MCF 10A (cell line): ENCODE measurements at regions not wholly inside any gene's neighbourhood (a gene's known extent, or its start where the extent isn't known, plus 50 kb on each side); places are given as distances from the start of the nearest gene placed in this dataset.

ENCODE experiments used
- BruUV-seq: library from RNA; stranded (reverse); fragments of 400-500 nt; replicated peaks from 2 replicates; lab custom pipeline; 2021; lab: Mats Ljungman, UMichigan
- CTCF ChIA-PET: fragments of 300-600 bp; sonication (Branson Sonifier 250); formaldehyde crosslinking; extraction: SDS; loops from one replicate; lab custom pipeline; 2021; ENCODE audit warnings: antibody characterized with exemption, inconsistent platforms; lab: Yijun Ruan, JAX
- POLR2A ChIA-PET: fragments of 300-600, 350-650 bp; sonication (Branson Sonifier 250); formaldehyde crosslinking; extraction: SDS; loops from one replicate; lab custom pipeline; 2020; ENCODE audit warnings: antibody characterized with exemption, inconsistent platforms; lab: Yijun Ruan, JAX
- DNase-seq: peaks from one replicate; pipeline ENCODE4 v3.0.0-alpha.2; 2018; ENCODE audit not compliant: unreplicated experiment
- H3K27ac Mint-ChIP-seq: one replicate; pipeline ENCODE4 v1.8.0; 2022; ENCODE audit warnings: mild to moderate bottlenecking, low read depth, mixed read lengths; ENCODE audit not compliant: unreplicated experiment
- H3K27me3 Mint-ChIP-seq: one replicate; pipeline ENCODE4 v1.8.0; 2022; ENCODE audit warnings: mixed read lengths; ENCODE audit not compliant: insufficient read depth, unreplicated experiment
- H3K36me3 Mint-ChIP-seq: one replicate; pipeline ENCODE4 v1.8.0; 2022; ENCODE audit warnings: mild to moderate bottlenecking, moderate library complexity, mixed read lengths; ENCODE audit not compliant: insufficient read depth, unreplicated experiment
- H3K4me1 Mint-ChIP-seq: one replicate; pipeline ENCODE4 v1.8.0; 2022; ENCODE audit warnings: mixed read lengths; ENCODE audit not compliant: insufficient read depth, unreplicated experiment
- H3K4me3 Mint-ChIP-seq: one replicate; pipeline ENCODE4 v1.8.0; 2022; ENCODE audit warnings: mild to moderate bottlenecking, moderate library complexity, mixed read lengths; ENCODE audit not compliant: unreplicated experiment
- H3K9me3 Mint-ChIP-seq: one replicate; pipeline ENCODE4 v1.8.0; 2022; ENCODE audit warnings: mixed read lengths; ENCODE audit not compliant: unreplicated experiment
- intact Hi-C: fragments of 100-400 bp; cut with micrococcal nuclease; formaldehyde crosslinking; loops from 2 replicates; pipeline ENCODE4 v1.14.1; 2022
- TF ChIP-seq, protein P1 (sequence below): fragments of 200-600 bp; IDR thresholded peaks from one replicate; pipeline ENCODE4 v1.8.0; 2022; ENCODE audit warnings: antibody characterized with exemption, mild to moderate bottlenecking; ENCODE audit not compliant: unreplicated experiment

DNA sequence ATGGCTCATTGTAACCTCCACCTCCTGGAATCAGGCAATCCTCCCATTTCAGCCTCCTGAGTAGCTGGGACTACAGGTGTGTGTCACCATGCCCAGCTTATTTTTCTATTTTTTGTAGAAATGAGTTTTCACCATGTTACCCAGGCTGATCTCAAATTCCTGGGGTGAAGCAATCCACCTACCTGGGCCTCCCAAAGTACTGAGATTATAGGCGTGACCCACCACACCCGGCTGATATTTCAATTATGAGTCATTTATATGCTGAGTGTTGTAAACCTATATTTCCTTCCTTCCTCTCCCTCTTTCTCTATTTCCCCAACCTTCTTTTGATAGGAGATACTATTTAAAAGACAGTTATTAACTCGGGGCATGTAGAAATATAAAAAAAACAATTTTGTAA is 469.6 kb upstream of the ID2 start:
- Mint-ChIP-seq H3K36me3 (no peaks in the 10 kb centered on the region), H3K4me3 (no peak overlapping the region), H3K4me1 (no peaks in the 10 kb centered on the region), H3K9me3 (peaks cover 23% of the 10 kb centered on the region), H3K27me3 (no peaks in the 10 kb centered on the region), H3K27ac (no peak overlapping the region)
- intact Hi-C loops = no loop called here
- BruUV-seq = no TSS peak
- ChIA-PET POLR2A (no interaction called here), CTCF (no interaction called here)
- TF ChIP-seq, protein P1, sequence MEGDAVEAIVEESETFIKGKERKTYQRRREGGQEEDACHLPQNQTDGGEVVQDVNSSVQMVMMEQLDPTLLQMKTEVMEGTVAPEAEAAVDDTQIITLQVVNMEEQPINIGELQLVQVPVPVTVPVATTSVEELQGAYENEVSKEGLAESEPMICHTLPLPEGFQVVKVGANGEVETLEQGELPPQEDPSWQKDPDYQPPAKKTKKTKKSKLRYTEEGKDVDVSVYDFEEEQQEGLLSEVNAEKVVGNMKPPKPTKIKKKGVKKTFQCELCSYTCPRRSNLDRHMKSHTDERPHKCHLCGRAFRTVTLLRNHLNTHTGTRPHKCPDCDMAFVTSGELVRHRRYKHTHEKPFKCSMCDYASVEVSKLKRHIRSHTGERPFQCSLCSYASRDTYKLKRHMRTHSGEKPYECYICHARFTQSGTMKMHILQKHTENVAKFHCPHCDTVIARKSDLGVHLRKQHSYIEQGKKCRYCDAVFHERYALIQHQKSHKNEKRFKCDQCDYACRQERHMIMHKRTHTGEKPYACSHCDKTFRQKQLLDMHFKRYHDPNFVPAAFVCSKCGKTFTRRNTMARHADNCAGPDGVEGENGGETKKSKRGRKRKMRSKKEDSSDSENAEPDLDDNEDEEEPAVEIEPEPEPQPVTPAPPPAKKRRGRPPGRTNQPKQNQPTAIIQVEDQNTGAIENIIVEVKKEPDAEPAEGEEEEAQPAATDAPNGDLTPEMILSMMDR = no peak
- DNase-seq = peak; percentile 26

GRCh38 chr2:8214036-8214615 is 467.7 kb upstream of the ID2 start:
- POLR2A ChIA-PET = no interaction called here
- intact Hi-C loops = no loop called here
- DNase-seq = no peak
- BruUV-seq = no TSS peak
- H3K36me3 Mint-ChIP-seq = no peaks in the 10 kb centered on the region
- CTCF ChIA-PET = no interaction called here
- TF ChIP-seq, protein P1 = no peak
- H3K4me1 Mint-ChIP-seq = no peaks in the 10 kb centered on the region
- H3K9me3 Mint-ChIP-seq = peaks cover 14% of the 10 kb centered on the region
- no peak overlapping the region for H3K4me3 Mint-ChIP-seq
- no peaks in the 10 kb centered on the region for H3K27me3 Mint-ChIP-seq
- no peak overlapping the region for H3K27ac Mint-ChIP-seq

GRCh38 chr2:8215159-8215863 is 466.5 kb upstream of the ID2 start:
- no peak overlapping the region for H3K27ac Mint-ChIP-seq
- ChIA-PET CTCF (no interaction called here), POLR2A (no interaction called here)
- no peaks in the 10 kb centered on the region for H3K4me1 Mint-ChIP-seq
- no TSS peak for BruUV-seq
- DNase-seq = no peak
- TF ChIP-seq, protein P1 = no peak
- H3K9me3 Mint-ChIP-seq = peaks cover 14% of the 10 kb centered on the region
- H3K27me3 Mint-ChIP-seq = no peaks in the 10 kb centered on the region
- intact Hi-C loops = no loop called here
- no peak overlapping the region for H3K4me3 Mint-ChIP-seq
- H3K36me3 Mint-ChIP-seq = peaks cover 1% of the 10 kb centered on the region

DNA sequence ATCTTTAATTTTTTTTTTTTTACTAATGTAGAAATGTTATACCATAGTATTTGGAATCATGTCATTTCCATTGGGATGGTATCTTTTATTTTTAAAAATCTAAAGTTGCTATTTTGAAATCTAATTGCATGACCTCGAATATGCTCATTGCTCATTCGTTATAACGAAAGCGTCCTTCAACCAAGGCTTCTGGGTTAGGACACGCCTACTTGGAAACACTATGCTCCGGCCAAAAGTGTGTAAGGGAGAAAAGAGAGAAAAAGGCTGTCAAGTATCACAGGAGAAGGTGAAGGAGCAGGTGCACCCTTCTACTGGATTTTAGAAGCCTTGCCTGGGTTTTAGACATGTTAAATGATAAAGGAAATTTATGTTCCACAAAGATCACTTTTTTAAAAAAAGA is 465.9 kb upstream of the ID2 start:
- no peak for DNase-seq
- TF ChIP-seq, protein P1 = no peak
- ChIA-PET POLR2A (no interaction called here), CTCF (no interaction called here)
- Mint-ChIP-seq H3K36me3 (peaks cover 4% of the 10 kb centered on the region), H3K27ac (no peak overlapping the region), H3K4me1 (no peaks in the 10 kb centered on the region), H3K9me3 (peaks cover 14% of the 10 kb centered on the region), H3K4me3 (no peak overlapping the region), H3K27me3 (no peaks in the 10 kb centered on the region)
- BruUV-seq = no TSS peak
- intact Hi-C loops = no loop called here
